NT2/D1 (cell line): ENCODE measurements at regions not wholly inside any gene's neighbourhood (a gene's known extent, or its start where the extent isn't known, plus 50 kb on each side); places are given as distances from the start of the nearest gene placed in this dataset.

ENCODE experiments used
- DNase-seq: peaks from one replicate; pipeline ENCODE4 v3.0.0-alpha.2; 2011; ENCODE audit warnings: low read depth, low spot score
- H3K27me3 ChIP-seq: 2 replicates; pipeline ENCODE4 v1.6.0; 2011; ENCODE audit warnings: mild to moderate bottlenecking; ENCODE audit not compliant: insufficient read length, insufficient read depth
- H3K36me3 ChIP-seq: 2 replicates; pipeline ENCODE4 v1.6.1; 2011; ENCODE audit warnings: mild to moderate bottlenecking, low read length, mixed read lengths; ENCODE audit not compliant: insufficient read depth, insufficient read length
- H3K4me1 ChIP-seq: 2 replicates; pipeline ENCODE4 v1.5.1; 2011; ENCODE audit not compliant: insufficient read depth, insufficient read length
- H3K4me3 ChIP-seq: 2 replicates; pipeline ENCODE4 v1.5.1; 2011; ENCODE audit warnings: low read depth; ENCODE audit not compliant: insufficient read length
- H3K9ac ChIP-seq: 2 replicates; pipeline ENCODE4 v1.6.0; 2011; ENCODE audit warnings: low read depth; ENCODE audit not compliant: insufficient read length
- H3K9me3 ChIP-seq: 2 replicates; pipeline ENCODE4 v1.5.1; 2011; ENCODE audit warnings: mild to moderate bottlenecking, low read length; ENCODE audit not compliant: insufficient read depth
- SUZ12 ChIP-seq: IDR thresholded peaks from 2 replicates; pipeline ENCODE4 v1.6.1; 2011; ENCODE audit not compliant: insufficient read length, insufficient read depth; ENCODE audit errors: extremely low read depth
- YY1 ChIP-seq: IDR thresholded peaks from 2 replicates; pipeline ENCODE4 v1.6.1; 2011; ENCODE audit not compliant: insufficient read length, insufficient read depth
- ZNF274 ChIP-seq: IDR thresholded peaks from 2 replicates; pipeline ENCODE4 v1.6.1; 2011; ENCODE audit warnings: mild to moderate bottlenecking, low read depth, low read length

GRCh38 chr3:43198301-43198700, 88.0 kb upstream of the SNRK start:
- Histone ChIP-seq H3K4me3 (no peak overlapping the region), H3K4me1 (peaks cover 4% of the 10 kb centered on the region), H3K27me3 (no peaks in the 10 kb centered on the region), H3K9me3 (no peaks in the 10 kb centered on the region), H3K9ac (no peak overlapping the region), H3K36me3 (no peaks in the 10 kb centered on the region)
- TF ChIP-seq YY1 (no peak), SUZ12 (no peak), ZNF274 (no peak)
- DNase-seq, result no peak

GRCh38 chr3:43197181-43197580, 89.2 kb upstream of the SNRK start:
- H3K9me3 ChIP-seq, result no peaks in the 10 kb centered on the region
- H3K36me3 ChIP-seq, result no peaks in the 10 kb centered on the region
- H3K9ac ChIP-seq, result no peak overlapping the region
- no peak overlapping the region for H3K4me3 ChIP-seq
- TF ChIP-seq YY1 (no peak), ZNF274 (no peak), SUZ12 (no peak)
- no peaks in the 10 kb centered on the region for H3K4me1 ChIP-seq
- H3K27me3 ChIP-seq, result no peaks in the 10 kb centered on the region
- no peak for DNase-seq

DNA sequence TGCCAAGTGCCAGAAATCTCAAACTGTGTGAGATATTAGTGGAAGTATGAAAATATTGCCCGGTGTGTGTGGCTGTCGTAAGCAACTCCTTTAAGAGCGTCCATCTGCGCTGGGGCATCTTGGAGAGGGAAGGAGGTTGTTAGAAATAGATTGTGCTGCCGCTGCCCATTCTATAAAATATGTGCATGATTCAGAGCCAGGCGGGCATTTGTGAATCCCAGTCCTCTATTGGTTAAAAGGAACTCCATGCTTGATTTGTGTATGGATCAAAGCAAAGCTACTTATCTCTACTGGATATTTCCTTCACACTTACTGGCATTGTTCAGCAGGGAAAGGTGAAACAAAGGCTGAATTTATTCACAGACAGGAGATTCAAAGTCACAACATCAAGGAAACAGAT, 89.6 kb upstream of the SNRK start:
- no peak for DNase-seq
- Histone ChIP-seq H3K36me3 (no peaks in the 10 kb centered on the region), H3K9ac (no peak overlapping the region), H3K9me3 (no peaks in the 10 kb centered on the region), H3K4me1 (no peaks in the 10 kb centered on the region), H3K4me3 (no peak overlapping the region), H3K27me3 (no peaks in the 10 kb centered on the region)
- TF ChIP-seq ZNF274, result no peak
- no peak for TF ChIP-seq SUZ12
- no peak for TF ChIP-seq YY1

DNA sequence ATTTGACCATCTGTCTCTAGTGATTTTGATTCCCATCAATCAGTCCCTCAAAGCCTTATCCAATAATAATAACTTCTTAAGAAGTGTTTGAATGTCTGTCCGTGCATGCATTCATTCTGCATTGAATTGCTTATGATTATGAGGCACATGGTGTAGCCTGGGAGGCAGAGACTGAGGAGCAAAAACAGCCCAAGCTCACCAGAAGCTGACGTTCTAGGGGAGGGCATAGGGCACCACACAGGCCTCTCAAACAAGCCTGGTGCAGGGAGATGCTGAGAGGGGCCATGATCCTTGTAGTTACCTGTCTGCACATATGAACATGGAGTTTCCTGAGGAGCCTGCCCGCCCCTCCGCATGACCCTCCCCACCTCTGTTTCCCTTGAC, 89.2 kb upstream of the POMGNT2 start:
- no peak overlapping the region for H3K4me3 ChIP-seq
- no peak overlapping the region for H3K9ac ChIP-seq
- no peaks in the 10 kb centered on the region for H3K9me3 ChIP-seq
- H3K27me3 ChIP-seq, result no peaks in the 10 kb centered on the region
- DNase-seq, result no peak
- no peaks in the 10 kb centered on the region for H3K36me3 ChIP-seq
- H3K4me1 ChIP-seq, result no peaks in the 10 kb centered on the region
- TF ChIP-seq SUZ12 (no peak), ZNF274 (no peak), YY1 (no peak)

- TF ChIP-seq YY1, result no peak
- TF ChIP-seq ZNF274, result no peak
- no peak for TF ChIP-seq SUZ12
Observed at GRCh38 chr3:43194490-43195114, 88.7 kb upstream of the POMGNT2 start.

GRCh38 chr3:43194069-43194468, 88.2 kb upstream of the POMGNT2 start:
- Histone ChIP-seq H3K4me1 (no peaks in the 10 kb centered on the region), H3K27me3 (no peaks in the 10 kb centered on the region), H3K4me3 (no peak overlapping the region), H3K9ac (no peak overlapping the region), H3K36me3 (no peaks in the 10 kb centered on the region), H3K9me3 (no peaks in the 10 kb centered on the region)
- DNase-seq, result no peak
- no peak for TF ChIP-seq SUZ12
- no peak for TF ChIP-seq YY1
- TF ChIP-seq ZNF274, result no peak

More at GRCh38 chr3:43194490-43195114, 88.7 kb upstream of the POMGNT2 start:
- no peak overlapping the region for H3K4me3 ChIP-seq
- no peak overlapping the region for H3K9ac ChIP-seq
- no peaks in the 10 kb centered on the region for H3K4me1 ChIP-seq
- H3K9me3 ChIP-seq, result no peaks in the 10 kb centered on the region
- H3K36me3 ChIP-seq, result no peaks in the 10 kb centered on the region
- H3K27me3 ChIP-seq, result no peaks in the 10 kb centered on the region
- no peak for DNase-seq

GRCh38 chr3:43192028-43192427, 86.1 kb upstream of the POMGNT2 start:
- Histone ChIP-seq H3K36me3 (no peaks in the 10 kb centered on the region), H3K4me3 (no peak overlapping the region), H3K4me1 (no peaks in the 10 kb centered on the region), H3K9me3 (peaks cover 10% of the 10 kb centered on the region), H3K27me3 (no peaks in the 10 kb centered on the region), H3K9ac (no peak overlapping the region)
- DNase-seq, result no peak
- TF ChIP-seq YY1 (no peak), SUZ12 (no peak), ZNF274 (no peak)
